ENCODE measurements at regions not wholly inside any gene's neighbourhood (a gene's known extent, or its start where the extent isn't known, plus 50 kb on each side); places are given as distances from the start of the nearest gene placed in this dataset.

GRCh38 chrX:110966839-110967238 lies 129.2 kb upstream of the PAK3 start:
- no peak overlapping the region for H3K4me2 ChIP-seq (ENCODE audit: low read length)
- H3K27me3 ChIP-seq (ENCODE audit: insufficient read depth, low read depth, low read length), result no peaks in the 10 kb centered on the region
- no peak for TF ChIP-seq SMC3 (conservative IDR thresholded peaks at IDR 0.05; ENCODE audit: poor library complexity)
- no peak for TF ChIP-seq MXI1 (conservative IDR thresholded peaks at IDR 0.05; ENCODE audit: poor library complexity, severe bottlenecking)
- no peak for TF ChIP-seq RAD21 (conservative IDR thresholded peaks at IDR 0.05)
- no peak for TF ChIP-seq EZH2 (IDR thresholded peaks at IDR 0.05; ENCODE audit: borderline replicate concordance, insufficient read depth, low read length, poor library complexity, severe bottlenecking)
- TF ChIP-seq, protein P1, sequence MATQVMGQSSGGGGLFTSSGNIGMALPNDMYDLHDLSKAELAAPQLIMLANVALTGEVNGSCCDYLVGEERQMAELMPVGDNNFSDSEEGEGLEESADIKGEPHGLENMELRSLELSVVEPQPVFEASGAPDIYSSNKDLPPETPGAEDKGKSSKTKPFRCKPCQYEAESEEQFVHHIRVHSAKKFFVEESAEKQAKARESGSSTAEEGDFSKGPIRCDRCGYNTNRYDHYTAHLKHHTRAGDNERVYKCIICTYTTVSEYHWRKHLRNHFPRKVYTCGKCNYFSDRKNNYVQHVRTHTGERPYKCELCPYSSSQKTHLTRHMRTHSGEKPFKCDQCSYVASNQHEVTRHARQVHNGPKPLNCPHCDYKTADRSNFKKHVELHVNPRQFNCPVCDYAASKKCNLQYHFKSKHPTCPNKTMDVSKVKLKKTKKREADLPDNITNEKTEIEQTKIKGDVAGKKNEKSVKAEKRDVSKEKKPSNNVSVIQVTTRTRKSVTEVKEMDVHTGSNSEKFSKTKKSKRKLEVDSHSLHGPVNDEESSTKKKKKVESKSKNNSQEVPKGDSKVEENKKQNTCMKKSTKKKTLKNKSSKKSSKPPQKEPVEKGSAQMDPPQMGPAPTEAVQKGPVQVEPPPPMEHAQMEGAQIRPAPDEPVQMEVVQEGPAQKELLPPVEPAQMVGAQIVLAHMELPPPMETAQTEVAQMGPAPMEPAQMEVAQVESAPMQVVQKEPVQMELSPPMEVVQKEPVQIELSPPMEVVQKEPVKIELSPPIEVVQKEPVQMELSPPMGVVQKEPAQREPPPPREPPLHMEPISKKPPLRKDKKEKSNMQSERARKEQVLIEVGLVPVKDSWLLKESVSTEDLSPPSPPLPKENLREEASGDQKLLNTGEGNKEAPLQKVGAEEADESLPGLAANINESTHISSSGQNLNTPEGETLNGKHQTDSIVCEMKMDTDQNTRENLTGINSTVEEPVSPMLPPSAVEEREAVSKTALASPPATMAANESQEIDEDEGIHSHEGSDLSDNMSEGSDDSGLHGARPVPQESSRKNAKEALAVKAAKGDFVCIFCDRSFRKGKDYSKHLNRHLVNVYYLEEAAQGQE (IDR thresholded peaks at IDR 0.05; ENCODE audit: borderline replicate concordance), result no peak
- no peak for TF ChIP-seq POLR2AphosphoS5 (IDR thresholded peaks at IDR 0.05)
- TF ChIP-seq TAF1 (IDR thresholded peaks at IDR 0.05; ENCODE audit: low read depth), result no peak
- no peak for TF ChIP-seq EP300 (conservative IDR thresholded peaks at IDR 0.05; ENCODE audit: poor library complexity, severe bottlenecking)
- no peak for TF ChIP-seq CTCF (IDR thresholded peaks at IDR 0.05; ENCODE audit: poor library complexity, severe bottlenecking)
- no peaks in the 10 kb centered on the region for H3K36me3 ChIP-seq (ENCODE audit: insufficient read depth, low read length)
- no peaks in the 10 kb centered on the region for H3K9me3 ChIP-seq (ENCODE audit: low read length)
- H3K79me2 ChIP-seq (replicated peaks; ENCODE audit: insufficient read depth, low read length), result peaks cover 5% of the 10 kb centered on the region
- H2AFZ ChIP-seq (ENCODE audit: low read depth, low read length), result no peak overlapping the region
- no peaks in the 10 kb centered on the region for H4K20me1 ChIP-seq (ENCODE audit: insufficient read depth)
- no peaks in the 10 kb centered on the region for H3F3A ChIP-seq (ENCODE audit: insufficient read depth, low read length, poor library complexity, severe bottlenecking)
- H3K9ac ChIP-seq (ENCODE audit: low read length), result no peak overlapping the region
- H3K27ac ChIP-seq (ENCODE audit: low read length), result no peak overlapping the region
- no peak overlapping the region for H3K4me3 ChIP-seq (ENCODE audit: low read length)
- H3K9me2 ChIP-seq (ENCODE audit: insufficient read depth, low read length), result no peaks in the 10 kb centered on the region

GRCh38 chrX:110966091-110966454 lies 129.9 kb upstream of the PAK3 start:
- TF ChIP-seq CTCF (IDR thresholded peaks at IDR 0.05; ENCODE audit: poor library complexity, severe bottlenecking), result no peak
- TF ChIP-seq RAD21 (conservative IDR thresholded peaks at IDR 0.05), result no peak
- TF ChIP-seq EP300 (conservative IDR thresholded peaks at IDR 0.05; ENCODE audit: poor library complexity, severe bottlenecking), result no peak
- TF ChIP-seq SMC3 (conservative IDR thresholded peaks at IDR 0.05; ENCODE audit: poor library complexity), result no peak
- TF ChIP-seq, protein P1 (IDR thresholded peaks at IDR 0.05; ENCODE audit: borderline replicate concordance), result no peak
- no peak for TF ChIP-seq TAF1 (IDR thresholded peaks at IDR 0.05; ENCODE audit: low read depth)
- H3K27me3 ChIP-seq (ENCODE audit: insufficient read depth, low read depth, low read length), result no peaks in the 10 kb centered on the region
- H3K9me2 ChIP-seq (ENCODE audit: insufficient read depth, low read length), result no peaks in the 10 kb centered on the region
- H3K4me2 ChIP-seq (ENCODE audit: low read length), result no peak overlapping the region
- no peak overlapping the region for H3K9ac ChIP-seq (ENCODE audit: low read length)
- H3F3A ChIP-seq (ENCODE audit: insufficient read depth, low read length, poor library complexity, severe bottlenecking), result no peaks in the 10 kb centered on the region
- peaks cover 5% of the 10 kb centered on the region for H3K79me2 ChIP-seq (replicated peaks; ENCODE audit: insufficient read depth, low read length)
- no peak overlapping the region for H3K27ac ChIP-seq (ENCODE audit: low read length)
- no peak overlapping the region for H2AFZ ChIP-seq (ENCODE audit: low read depth, low read length)
- no peaks in the 10 kb centered on the region for H3K9me3 ChIP-seq (ENCODE audit: low read length)
- H3K36me3 ChIP-seq (ENCODE audit: insufficient read depth, low read length), result no peaks in the 10 kb centered on the region
- no peaks in the 10 kb centered on the region for H4K20me1 ChIP-seq (ENCODE audit: insufficient read depth)
- no peak overlapping the region for H3K4me3 ChIP-seq (ENCODE audit: low read length)

Data from neural cell (in vitro differentiated cells).